Activated naive CD4-positive, alpha-beta T cell treated with anti-CD3 and anti-CD28 coated beads, Interleukin-2, amount 50 U/mL, for 16 hours (primary cell): ENCODE measurements at regions not wholly inside any gene's neighbourhood (a gene's known extent, or its start where the extent isn't known, plus 50 kb on each side); places are given as distances from the start of the nearest gene placed in this dataset.
"Not testable (repeated sequence)": the region's sequence is repeated elsewhere in the genome, so short reads cannot be mapped to it uniquely, and the experiment has no call there.

Experiments used
- DNase-seq: peaks from one replicate; pipeline ENCODE4 v3.0.0-alpha.2; 2020

GRCh38 chr1:14270821-14271220, 327.7 kb upstream of the KAZN start:
- DNase-seq, result no peak

- DNase-seq, result no peak
Observed at GRCh38 chr1:14273811-14274210, 324.7 kb upstream of the KAZN start.

- DNase-seq, result not testable (repeated sequence)
Observed at GRCh38 chr1:14279891-14280290, 318.6 kb upstream of the KAZN start.

- DNase-seq, result no peak
Observed at GRCh38 chr1:14280909-14281308, 317.6 kb upstream of the KAZN start.

GRCh38 chr1:14281412-14281811, 317.1 kb upstream of the KAZN start:
- no peak for DNase-seq

GRCh38 chr1:14282707-14283106, 315.8 kb upstream of the KAZN start:
- DNase-seq, result no peak

- DNase-seq, result no peak
Observed at GRCh38 chr1:14285238-14285637, 313.2 kb upstream of the KAZN start.

- DNase-seq, result not testable (repeated sequence)
Observed at GRCh38 chr1:14291182-14291581, 307.3 kb upstream of the KAZN start.

- DNase-seq, result no peak
Observed at GRCh38 chr1:14292520-14292919, 306.0 kb upstream of the KAZN start.

- no peak for DNase-seq
Observed at GRCh38 chr1:14294006-14294405, 304.5 kb upstream of the KAZN start.

GRCh38 chr1:14294860-14295536, 303.5 kb upstream of the KAZN start:
- DNase-seq, result no peak

GRCh38 chr1:14296795-14297194, 301.7 kb upstream of the KAZN start:
- no peak for DNase-seq

- DNase-seq, result no peak
Observed at GRCh38 chr1:14297356-14297755, 301.1 kb upstream of the KAZN start.

GRCh38 chr1:14298806-14299205, 299.7 kb upstream of the KAZN start:
- no peak for DNase-seq

- DNase-seq, result no peak
Observed at GRCh38 chr1:14300991-14301703, 297.3 kb upstream of the KAZN start.

- DNase-seq, result no peak
Observed at GRCh38 chr1:14301704-14302024, 296.8 kb upstream of the KAZN start.

- DNase-seq, result no peak
Observed at GRCh38 chr1:14302025-14302424, 296.5 kb upstream of the KAZN start.

- no peak for DNase-seq
Observed at GRCh38 chr1:14303011-14303410, 295.5 kb upstream of the KAZN start.

GRCh38 chr1:14304381-14304865, 294.1 kb upstream of the KAZN start:
- no peak for DNase-seq

- DNase-seq, result no peak
Observed at GRCh38 chr1:14308460-14308859, 290.0 kb upstream of the KAZN start.

GRCh38 chr1:14309984-14310383, 288.5 kb upstream of the KAZN start:
- no peak for DNase-seq

- DNase-seq, result no peak
Observed at GRCh38 chr1:14310476-14310875, 288.0 kb upstream of the KAZN start.

- DNase-seq, result no peak
Observed at GRCh38 chr1:14313731-14314431, 284.6 kb upstream of the KAZN start.

GRCh38 chr1:14318830-14319229, 279.7 kb upstream of the KAZN start:
- no peak for DNase-seq
